NCI-H82 treated with DMSO at 0.1 percent for 48 hours (cell line): ENCODE measurements at regions not wholly inside any gene's neighbourhood (a gene's known extent, or its start where the extent isn't known, plus 50 kb on each side); places are given as distances from the start of the nearest gene placed in this dataset.

Experiments
- DNase-seq: peaks from one replicate; lab custom pipeline; 2025; ENCODE audit not compliant: unreplicated experiment; lab: John Stamatoyannopoulos, UW

DNA sequence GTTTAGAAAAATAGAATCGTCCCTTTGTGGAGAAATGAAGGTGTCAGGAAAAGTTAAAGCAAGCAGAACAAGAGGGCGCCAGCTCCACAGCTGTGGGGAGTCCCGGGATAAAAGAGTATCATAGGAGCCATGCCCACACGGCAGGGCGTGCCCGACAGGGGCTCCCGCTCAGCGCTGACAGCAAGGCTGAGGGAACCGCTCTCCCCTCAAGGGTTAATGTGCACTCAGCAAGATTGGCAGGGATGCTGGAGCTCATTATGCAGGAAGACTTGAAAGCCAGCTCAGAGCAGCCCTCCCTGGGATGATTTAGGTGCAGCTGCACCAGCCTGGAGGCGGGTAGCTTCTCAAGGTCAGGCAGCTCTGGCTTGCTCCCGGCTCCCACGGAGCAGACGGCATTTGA is 500.2 kb downstream of the EIPR1 start:
- DNase-seq: no peak

DNA sequence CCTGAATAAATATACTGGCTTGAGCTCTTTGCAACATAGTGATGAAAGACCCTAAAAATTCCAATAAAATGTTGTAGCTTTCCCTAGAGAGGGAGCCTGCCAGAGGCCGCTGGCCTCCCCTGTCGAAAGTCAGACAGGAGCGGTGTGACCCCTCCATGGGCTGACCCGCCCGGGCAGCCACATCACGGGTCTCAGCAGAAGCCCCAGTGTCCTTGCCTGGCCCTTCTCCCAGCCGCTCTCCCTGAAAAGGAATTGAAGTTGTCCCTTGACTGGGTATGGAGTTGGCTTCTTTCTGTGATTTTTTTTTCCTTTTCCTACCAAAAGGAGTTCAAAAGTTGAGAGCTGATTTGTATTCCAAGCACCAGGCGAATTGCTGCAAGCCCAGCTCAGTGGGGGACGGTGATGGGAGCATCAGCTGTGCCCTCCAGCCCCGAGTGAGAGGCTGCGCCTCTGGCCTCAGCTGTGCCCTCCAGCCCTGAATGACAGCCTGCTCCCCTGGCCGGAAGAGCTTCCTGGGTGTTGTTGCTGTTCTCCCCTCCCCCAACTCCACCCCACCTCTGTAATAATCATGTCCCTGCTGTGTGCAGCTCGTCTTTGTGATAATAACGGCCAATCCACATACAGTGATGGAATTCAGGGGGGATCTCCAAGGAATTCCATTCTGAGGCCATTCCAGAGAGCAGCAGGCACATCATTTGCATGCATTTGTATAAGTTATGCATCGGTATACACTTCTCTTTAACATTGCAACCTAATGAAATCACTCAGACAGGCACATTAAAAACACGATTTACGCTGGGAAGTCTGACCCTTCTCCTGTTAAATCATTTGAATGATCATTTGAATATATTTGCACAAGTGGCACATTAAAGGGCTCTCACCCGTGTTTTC is 501.0 kb downstream of the EIPR1 start:
- no peak for DNase-seq

DNA sequence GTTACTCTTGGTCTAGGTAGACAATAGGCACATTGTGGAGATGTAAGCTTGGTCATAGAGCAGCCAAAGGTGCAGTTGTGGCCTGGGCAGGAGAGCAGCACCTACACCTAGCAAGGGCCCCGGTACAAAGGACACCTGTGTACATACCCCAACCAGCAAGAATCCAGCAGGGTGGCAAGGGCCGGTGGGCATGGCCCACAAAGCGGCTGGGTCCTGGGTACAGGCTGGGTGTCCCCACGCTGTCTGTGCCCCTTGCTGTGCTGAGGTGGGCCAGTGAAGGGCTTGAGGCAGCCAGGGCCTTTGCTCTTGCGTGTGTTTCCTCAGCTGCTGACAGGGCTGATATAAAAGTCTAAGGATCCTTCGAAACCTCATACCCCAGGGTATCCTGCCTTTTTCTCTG is 501.8 kb downstream of the EIPR1 start:
- DNase-seq: no peak

DNA sequence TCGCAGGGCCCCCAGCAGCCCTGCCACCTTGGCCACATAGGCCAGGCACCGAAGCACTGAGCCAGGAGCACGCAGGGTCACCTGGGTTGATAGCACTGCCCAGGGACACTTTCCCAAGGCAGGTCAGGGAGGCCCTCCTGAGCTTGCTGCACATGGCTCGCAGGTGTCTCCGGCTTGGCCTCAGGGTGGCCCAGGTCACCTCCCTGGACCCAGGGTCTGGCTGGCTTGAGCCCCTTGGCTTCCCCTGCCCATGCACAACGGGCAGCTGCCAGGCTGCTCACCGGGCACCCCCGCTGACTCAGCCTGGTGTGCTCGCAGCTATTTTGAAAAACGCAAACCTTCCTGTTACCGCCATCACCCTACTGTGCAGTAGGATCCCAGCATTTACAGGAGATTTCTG is 502.3 kb downstream of the EIPR1 start:
- no peak for DNase-seq

DNA sequence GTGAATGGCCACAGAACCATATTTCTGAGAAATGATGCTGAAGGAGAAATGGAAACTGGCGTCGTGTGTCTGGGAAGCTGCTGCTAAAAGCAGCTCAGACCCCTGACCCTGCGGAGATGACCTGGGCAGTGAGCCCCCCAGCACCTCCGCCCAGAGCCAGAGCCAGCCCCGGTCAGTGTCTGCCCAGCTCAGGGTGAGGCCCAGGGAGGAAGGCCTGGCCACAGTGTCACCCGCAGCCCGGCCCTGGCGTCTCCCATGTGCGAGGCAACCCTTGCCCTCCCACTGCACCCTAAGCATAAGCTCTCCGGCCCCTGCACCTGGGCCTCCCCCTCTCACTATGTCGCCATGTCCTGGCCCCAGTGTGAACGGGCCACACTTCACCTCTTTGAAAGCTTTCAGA is 502.8 kb downstream of the EIPR1 start:
- DNase-seq: no peak

DNA sequence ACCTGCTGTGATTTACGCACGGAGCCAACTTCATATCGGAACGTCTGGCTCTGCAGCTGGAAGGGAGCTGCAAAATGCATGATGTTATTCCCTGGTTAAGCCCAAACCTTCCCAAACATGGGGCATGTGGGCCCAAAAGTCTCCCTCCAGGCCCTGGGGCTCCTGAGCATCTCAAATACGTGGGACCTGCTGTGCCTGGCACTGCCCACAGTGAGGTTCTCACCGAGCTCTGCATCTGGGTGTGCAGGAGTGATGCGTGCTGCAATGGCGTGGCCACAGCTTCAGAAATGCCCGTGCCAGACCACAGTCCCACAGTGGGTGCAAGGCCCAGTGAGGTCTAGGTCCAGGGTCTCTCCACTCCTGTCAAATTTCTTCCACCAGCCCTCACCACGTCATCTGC is 503.3 kb downstream of the EIPR1 start:
- no peak for DNase-seq

DNA sequence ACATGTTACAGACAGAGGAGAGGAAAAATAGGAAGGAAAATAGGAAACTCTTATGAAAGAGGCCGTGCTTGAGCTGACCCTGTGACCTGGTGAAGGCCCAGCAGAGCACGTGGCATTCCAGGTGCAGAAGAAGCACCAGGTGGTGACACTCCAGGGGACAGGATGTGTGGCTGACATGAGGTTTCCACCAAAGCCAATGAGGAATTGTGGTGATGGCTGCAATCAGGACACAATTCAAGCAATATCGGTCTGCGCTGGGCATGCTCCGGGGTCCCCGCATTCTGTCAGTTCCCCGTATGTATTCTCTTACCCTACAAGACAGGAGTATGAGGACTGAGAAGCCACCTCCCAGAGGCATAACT is 504.2 kb downstream of the EIPR1 start:
- no peak for DNase-seq

DNA sequence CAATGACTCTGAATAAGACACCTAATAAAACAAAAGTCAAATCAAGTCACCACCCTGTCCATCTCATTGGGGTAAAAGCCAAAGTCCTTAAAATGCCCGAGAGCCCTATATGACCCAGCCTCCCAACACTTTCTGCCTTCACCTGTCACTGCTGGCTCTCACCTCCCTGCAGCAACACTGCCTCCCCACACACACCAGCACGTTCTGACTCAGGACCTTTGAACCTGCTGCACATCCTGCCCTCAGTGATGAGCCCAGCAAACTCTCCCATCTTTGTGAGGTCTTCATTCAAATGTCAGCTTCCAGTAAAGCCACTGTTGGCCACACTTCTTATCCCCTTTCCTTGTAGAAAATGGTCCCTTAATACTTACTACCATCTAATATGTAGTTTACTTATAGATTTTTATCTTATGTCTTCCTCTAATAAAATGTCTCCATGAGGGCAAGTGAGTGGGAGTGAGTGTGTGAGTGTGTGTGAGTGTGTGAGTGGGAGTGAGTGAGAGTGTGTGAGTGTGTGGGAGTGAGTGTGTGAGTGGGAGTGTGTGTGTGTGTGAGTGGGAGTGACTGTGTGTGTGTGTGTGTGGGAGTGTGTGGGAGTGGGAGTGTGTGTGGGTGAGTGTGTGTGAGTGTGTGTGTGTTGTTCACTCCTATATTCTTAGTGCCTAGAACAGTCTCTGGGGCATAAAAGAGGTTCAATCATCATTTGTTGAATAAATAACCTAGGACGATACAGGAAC is 504.7 kb downstream of the EIPR1 start:
- DNase-seq: no peak

DNA sequence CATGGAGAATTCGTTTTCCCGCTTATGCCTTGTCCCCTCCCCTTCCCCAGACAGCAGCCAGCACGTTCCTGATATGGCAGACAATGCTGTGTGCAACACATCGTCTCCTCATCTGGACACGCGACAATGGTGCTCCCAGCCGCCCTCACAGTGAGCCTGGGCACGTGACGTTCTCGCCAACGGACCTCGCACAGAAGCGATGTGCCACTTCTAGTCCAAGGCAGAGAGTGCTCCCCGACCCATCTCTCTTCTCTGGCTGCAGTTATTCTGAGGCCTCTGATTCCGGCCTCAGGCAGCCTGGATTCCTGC is 505.4 kb downstream of the EIPR1 start:
- no peak for DNase-seq

DNA sequence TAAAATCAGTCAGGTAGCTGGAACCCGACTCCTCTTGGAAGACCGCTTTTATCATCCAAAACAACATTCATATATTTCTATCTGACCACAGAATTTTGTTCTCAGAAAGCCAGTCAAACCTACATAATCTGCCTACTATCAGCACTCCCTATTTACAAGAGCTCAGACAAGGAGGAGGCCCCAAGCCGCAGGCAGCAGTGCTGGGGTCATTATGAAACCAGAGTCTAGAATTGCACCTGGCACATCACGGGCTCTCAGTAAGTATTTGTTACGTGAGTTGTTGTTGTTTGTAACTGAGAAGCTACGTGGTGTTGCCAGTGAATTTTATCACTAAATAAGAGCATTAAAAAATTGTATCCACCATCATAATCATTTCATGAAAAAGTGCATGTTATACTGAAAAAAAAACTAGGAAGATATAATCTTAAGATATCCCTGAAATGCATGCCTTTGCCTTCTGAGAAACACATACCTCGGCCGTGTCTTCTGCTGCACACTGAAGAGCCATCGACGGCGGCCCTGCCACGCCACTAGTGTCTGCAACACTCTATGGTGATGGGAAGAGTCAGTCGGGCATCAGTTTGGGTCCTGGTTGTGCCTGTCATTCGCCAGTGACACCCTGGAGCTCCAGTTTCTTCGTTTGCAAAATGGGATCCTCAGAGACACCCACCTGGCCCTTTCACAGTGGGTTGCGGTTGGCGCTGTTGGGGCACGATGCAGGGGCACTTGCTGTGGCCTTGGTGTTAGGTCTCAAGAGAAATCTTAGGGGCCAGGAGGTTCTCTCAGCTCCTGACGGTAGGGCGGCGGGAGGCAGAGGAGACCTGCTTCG is 505.9 kb downstream of the EIPR1 start:
- no peak for DNase-seq

DNA sequence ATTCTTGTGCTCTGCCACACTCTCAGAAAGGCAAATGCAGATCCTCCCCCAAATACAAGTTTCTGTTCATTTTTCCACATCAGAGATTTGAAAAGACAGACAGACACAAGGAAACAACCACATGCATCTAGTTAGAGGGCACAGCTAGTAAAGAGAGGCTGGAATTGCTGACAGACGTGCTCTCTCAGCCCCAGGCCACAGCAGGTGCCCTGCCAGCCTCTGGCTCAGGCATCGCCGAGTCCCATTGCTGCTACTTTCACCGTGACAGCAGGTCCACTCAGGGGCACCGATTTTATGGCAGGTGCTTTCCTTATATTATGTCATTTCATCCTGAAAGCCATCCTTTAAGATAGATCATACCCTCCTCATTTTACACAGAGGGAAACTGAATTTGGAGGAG is 507.5 kb downstream of the EIPR1 start:
- DNase-seq: no peak

DNA sequence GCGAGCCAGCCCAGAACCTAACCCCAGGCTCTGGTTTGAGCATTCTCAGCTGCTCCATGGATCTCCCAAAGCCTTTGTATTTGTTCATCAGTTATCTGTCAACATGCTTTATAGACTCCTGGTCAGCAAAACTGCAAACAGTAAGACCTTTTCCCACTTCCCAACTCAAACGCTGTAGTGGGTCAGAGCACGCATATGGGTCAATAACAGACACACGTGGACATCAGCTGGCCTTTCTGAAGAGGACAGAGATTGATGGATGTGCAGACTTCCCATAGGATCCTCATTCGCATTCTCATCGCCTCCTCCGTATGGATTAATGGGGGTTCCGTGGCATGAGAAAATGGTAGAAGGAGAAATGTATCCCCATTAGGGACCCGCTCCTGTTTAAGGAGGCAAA is 508.1 kb downstream of the EIPR1 start:
- DNase-seq: no peak

DNA sequence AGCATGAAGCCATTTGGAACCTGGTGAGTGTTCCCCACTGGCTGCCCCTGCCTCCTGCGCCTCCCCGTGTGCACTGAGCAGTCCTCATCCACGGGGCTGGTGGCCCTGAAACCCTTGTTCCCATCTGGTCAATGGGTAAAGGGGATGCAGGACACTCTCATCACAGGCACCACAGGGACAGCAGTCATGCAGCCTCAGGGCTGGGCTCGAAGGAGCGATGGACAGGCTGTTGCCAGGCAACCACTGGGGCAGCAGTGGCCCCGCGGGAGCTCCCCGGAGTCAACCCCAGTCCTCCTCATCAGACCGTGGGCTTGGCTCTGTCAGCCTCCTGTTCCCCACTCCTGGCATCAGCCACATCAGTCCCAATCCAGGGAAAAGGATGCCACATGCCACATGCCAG is 509.5 kb downstream of the EIPR1 start:
- no peak for DNase-seq

DNA sequence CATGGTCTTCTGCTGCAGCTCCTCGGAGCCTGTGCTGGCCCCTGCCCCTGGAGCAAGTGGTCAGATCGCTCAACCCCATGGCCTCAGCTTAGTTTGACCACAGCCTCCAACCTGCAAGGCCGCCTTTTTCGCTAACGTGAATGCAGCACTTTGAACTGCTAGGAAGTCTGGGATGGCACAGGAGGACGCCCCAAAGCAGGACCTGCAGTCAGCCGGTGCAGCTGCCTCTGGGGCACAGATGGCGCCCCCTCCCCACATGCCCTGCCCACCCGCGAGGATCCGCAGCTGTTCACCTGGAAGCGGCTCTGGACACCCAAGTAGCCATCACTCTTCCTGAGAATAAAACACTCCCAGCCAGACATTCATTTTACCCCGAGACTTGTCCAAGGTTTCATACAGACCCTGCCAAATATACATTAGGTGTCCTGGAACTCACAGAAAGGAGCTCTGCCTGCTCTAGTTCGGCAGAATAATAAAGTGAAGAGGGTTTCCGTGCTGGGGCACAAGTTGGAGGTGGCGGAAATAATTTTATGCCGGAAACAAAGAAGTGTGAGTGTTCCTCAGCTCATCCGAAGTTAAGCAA is 510.1 kb downstream of the EIPR1 start:
- DNase-seq: no peak

DNA sequence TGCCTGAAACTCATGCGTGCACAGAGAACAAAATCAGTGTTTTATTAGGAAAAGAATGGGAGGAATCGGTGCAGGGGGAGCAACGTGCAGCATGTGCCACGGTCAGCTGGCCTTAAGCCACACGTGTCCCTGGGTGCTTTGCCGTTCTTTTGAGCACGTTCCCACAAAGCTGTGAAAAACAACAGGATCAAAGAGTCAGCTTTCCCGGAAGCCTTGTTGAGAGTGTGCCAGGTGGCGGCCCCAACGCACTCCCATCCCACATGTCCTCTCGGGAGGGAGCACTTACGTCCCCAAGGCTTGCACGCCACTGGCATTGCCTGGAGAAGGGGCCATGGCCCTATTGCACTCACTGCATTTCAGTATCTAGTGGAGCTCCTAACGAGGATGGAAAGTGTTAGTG is 511.2 kb downstream of the EIPR1 start:
- DNase-seq: no peak

DNA sequence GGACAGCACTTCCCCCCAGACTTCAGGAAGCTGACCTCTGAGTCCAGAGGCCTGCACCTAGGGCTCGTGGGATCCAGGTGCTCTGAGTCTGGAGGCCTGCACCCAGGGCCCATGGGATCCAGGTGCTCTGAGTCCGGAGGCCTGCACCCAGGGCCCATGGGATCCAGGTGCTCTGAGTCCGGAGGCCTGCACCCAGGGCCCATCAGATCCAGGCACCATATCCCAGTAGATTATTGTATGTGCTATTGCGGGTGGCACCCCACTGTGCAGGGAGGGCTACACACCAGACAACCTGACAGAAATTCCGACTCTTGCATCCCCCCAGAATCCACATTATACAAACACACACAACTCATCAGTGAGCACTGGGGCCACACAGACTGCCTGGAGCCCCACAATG is 515.2 kb downstream of the EIPR1 start:
- DNase-seq: no peak

DNA sequence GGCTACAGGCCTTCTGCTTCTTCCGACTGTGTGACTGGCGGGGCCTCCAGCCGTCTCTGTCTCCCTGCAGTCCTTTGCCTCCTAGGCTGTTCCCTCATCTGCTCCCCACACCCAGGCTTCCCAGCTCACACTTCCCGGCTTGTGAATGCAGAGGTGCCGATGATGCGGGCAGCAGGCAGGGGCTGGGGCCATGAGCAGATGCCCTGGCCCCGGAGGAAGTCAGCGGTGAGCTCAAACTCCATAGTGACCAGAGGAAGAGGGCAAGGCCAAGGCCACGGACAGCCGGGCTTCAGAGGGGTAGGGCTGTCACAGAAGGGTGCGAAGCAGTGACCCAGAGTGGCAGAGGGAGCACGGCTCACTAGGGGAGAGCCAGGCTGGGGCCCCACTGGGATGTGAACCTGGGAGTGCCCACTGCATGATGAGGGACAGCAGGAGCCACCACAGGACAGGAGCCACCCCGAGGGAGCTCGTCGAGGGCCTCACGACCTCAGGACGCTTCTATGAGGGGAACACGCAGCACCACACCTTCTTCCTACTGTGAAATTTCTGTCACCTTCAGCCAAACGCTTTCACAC is 515.9 kb downstream of the EIPR1 start:
- no peak for DNase-seq

DNA sequence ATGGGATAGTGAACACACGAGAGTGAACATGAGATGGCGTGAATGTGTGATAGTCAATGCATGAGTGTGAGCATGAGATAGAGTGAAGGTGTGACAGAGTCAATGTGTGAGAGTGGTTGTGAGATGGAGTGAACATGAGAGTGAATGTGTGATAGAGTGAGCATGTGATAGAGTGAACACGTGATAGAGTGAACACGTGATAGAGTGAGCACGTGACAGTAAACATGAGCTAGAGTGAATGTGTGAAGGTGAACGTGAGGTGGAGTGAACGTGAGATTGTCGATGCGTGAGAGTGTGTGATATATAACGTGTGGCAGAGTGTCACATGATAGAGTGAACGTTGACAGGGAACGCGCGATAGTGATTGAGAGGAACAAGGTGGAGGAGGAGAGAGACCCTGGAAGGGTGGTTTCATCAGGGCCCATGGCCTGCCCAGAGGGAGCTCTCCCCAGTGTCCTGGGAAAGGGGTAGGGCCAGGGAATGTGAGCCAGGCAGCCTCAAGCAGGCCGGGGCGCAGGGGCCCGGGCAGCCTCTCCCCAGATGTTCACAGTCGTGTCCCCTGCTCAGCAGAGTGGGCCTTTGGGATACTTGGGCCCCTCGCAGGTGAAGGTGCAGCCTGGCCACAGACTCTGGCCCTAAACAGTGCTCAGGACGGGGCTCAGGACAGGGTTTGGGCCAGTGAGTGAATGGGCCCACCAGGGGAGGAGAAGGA is 516.9 kb downstream of the EIPR1 start:
- no peak for DNase-seq

DNA sequence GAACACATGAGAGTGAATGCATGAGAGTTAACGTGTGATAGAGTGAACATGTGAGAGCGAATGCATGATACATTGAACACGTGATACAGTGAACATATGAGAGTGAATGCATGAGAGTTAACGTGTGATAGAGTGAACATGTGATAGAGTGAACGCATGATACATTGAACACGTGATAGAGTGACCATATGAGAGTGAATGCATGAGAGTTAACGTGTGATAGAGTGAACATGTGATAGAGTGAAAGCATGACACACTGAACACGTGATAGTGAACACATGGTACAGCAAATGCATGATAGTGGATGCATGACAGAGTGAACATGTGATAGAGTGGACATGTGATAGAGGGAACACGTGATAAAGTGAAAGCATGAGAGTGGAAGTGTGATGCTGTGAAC is 517.9 kb downstream of the EIPR1 start:
- no peak for DNase-seq

DNA sequence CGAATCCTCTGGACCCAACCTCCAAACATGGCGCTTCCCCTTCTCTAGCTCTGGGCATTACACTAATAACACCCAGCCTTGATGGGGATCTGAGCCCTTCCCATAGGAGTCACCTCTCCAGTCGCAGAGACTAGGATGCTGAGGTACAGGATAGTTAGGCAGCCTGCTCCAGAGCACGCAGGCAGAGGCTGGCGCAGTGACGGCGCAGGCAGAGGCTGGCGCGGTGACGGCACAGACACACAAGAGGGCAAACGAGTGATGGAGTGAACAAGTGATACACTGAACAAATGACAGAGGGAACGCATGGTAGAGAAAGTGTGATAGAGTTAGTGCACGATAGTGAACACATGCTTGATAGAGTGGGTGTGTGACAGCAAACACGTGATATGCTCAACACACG is 518.5 kb downstream of the EIPR1 start:
- no peak for DNase-seq
